WTC11 (cell line): ENCODE measurements at regions not wholly inside any gene's neighbourhood (a gene's known extent, or its start where the extent isn't known, plus 50 kb on each side); places are given as distances from the start of the nearest gene placed in this dataset.

Experiments
- CTCF ChIP-seq: fragments of 200-600 bp; IDR thresholded peaks from 2 replicates; pipeline ENCODE4 v1.8.0; 2022; ENCODE audit warnings: antibody characterized with exemption
- HMGXB4 ChIP-seq: sonication (generic); formaldehyde crosslinking; IDR thresholded peaks from 2 replicates; pipeline ENCODE4 v1.8.1; 2023; ENCODE audit warnings: mild to moderate bottlenecking, moderate library complexity, missing genetic modification reagents
- NFYB ChIP-seq: sonication (generic); formaldehyde crosslinking; conservative IDR thresholded peaks from 2 replicates; pipeline ENCODE4 v1.8.0; 2022; ENCODE audit warnings: low read depth, missing genetic modification reagents
- SMAD3 ChIP-seq: sonication (generic); formaldehyde crosslinking; IDR thresholded peaks from 2 replicates; pipeline ENCODE4 v1.8.0; 2022; ENCODE audit warnings: missing genetic modification reagents, mild to moderate bottlenecking, borderline replicate concordance

- TF ChIP-seq CTCF: no peak
- TF ChIP-seq NFYB (CRISPR knock-in tag): no peak
- no peak for TF ChIP-seq HMGXB4
- no peak for TF ChIP-seq SMAD3 (CRISPR knock-in tag)
These were observed 1038.7 kb downstream of the IGSF11 start for GRCh38 chr3:117995842-117996437.
